SH-SY5Y (cell line): ENCODE measurements at regions not wholly inside any gene's neighbourhood (a gene's known extent, or its start where the extent isn't known, plus 50 kb on each side); places are given as distances from the start of the nearest gene placed in this dataset.

Source experiments
- GATA2 ChIP-seq: IDR thresholded peaks from 2 replicates; pipeline ENCODE4 v1.6.1; 2011; ENCODE audit warnings: mild to moderate bottlenecking, low read depth, low read length
- GATA3 ChIP-seq: IDR thresholded peaks from 2 replicates; pipeline ENCODE4 v1.6.1; 2011; ENCODE audit warnings: low read depth, mild to moderate bottlenecking, low read length, moderate library complexity

GRCh38 chr21:20254964-20255363 is 743.2 kb upstream of the NCAM2 start:
- TF ChIP-seq GATA3 = no peak
- no peak for TF ChIP-seq GATA2
